ENCODE measurements at regions not wholly inside any gene's neighbourhood (a gene's known extent, or its start where the extent isn't known, plus 50 kb on each side); places are given as distances from the start of the nearest gene placed in this dataset.

DNA sequence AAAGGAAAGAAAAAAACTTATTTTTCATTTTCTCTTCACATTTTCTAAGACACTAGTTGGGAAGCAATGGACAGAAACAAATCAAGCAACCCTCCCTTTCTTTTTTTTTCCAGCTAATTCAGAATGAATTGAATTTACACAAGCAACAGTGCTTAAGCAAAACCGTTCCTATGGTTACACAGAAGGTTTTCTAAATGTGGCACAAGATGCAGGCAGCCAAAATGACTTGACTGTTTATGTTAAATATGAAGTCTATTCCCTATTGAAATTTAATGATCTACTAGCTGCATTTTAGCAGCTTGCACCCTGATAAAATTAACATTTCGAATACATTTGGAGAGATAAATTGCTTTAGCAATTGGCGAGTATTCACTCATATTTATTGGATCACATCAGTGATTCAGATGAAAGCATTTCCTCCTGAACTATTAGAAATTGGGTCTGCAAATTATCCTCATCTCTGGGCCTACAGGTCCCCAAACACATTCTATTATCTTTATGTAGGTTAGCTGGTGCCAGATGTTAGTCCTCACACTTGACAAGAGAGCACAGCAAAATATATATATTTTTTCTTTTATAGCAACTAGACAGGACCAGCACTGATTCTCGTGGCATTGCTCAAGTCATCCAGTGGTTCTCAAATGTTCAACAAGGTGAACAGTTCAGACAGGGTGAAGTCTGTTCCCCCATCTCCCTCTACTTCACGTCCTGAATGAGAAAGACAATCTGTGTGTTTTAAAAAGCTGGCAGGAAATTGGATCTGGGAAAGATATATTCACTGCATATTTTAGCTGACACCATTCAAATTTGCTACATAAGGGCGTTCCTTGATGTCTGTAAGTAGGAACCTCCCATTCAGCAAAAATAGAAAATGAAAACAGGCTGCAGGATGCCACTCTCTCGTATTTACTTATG is 463.6 kb upstream of the KCNMB2 start:
- Histone ChIP-seq H3K4me3 (ENCODE audit: low read depth, low read length) (no peak overlapping the region), H3K36me3 (ENCODE audit: insufficient read depth) (peaks cover 1% of the 10 kb centered on the region), H3K27ac (ENCODE audit: low read depth) (no peak overlapping the region), H3K4me1 (ENCODE audit: insufficient read depth) (no peaks in the 10 kb centered on the region)
- DNase-seq (ENCODE audit: extremely low spot score), result no peak
- WGBS, result 58% methylated on average over 7 of the region's 7 CpGs

DNA sequence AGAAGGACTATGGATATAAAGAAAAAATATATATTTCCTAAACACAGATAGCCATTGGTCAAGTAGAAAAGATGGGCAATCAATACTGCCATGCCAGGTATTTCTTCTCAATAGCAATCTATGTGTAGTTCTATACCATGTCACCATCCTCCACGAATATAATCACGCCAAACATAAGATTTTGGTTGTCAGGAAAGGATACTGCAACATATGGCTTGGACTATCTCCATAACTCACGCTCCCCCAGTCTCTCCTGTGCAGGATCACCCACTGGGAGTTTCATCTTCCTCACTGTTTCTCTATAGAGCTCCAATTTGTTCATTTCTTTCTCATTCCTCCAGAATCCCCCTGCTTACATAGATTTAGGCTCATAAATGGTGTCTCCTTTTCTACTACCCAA is 462.9 kb upstream of the KCNMB2 start:
- Histone ChIP-seq H3K4me3 (ENCODE audit: low read depth, low read length) (no peak overlapping the region), H3K36me3 (ENCODE audit: insufficient read depth) (peaks cover 3% of the 10 kb centered on the region), H3K4me1 (ENCODE audit: insufficient read depth) (no peaks in the 10 kb centered on the region), H3K27ac (ENCODE audit: low read depth) (no peak overlapping the region)
- DNase-seq (ENCODE audit: extremely low spot score), result no peak
- 95% methylated on average over 3 of the region's 3 CpGs for WGBS

GRCh38 chr3:178075344-178075743 is 460.9 kb upstream of the KCNMB2 start:
- Histone ChIP-seq H3K4me1 (ENCODE audit: insufficient read depth) (no peaks in the 10 kb centered on the region), H3K27ac (ENCODE audit: low read depth) (no peak overlapping the region), H3K36me3 (ENCODE audit: insufficient read depth) (peaks cover 3% of the 10 kb centered on the region), H3K4me3 (ENCODE audit: low read depth, low read length) (no peak overlapping the region)
- WGBS, result 88% methylated on average over 5 of the region's 5 CpGs
- no peak for DNase-seq (ENCODE audit: extremely low spot score)

GRCh38 chr3:178078953-178079352 is 457.3 kb upstream of the KCNMB2 start:
- Histone ChIP-seq H3K36me3 (ENCODE audit: insufficient read depth) (peaks cover 3% of the 10 kb centered on the region), H3K27ac (ENCODE audit: low read depth) (no peak overlapping the region), H3K4me3 (ENCODE audit: low read depth, low read length) (no peak overlapping the region), H3K4me1 (ENCODE audit: insufficient read depth) (no peaks in the 10 kb centered on the region)
- 32% methylated on average over 1 of the region's 1 CpG for WGBS
- DNase-seq (ENCODE audit: extremely low spot score), result no peak

DNA sequence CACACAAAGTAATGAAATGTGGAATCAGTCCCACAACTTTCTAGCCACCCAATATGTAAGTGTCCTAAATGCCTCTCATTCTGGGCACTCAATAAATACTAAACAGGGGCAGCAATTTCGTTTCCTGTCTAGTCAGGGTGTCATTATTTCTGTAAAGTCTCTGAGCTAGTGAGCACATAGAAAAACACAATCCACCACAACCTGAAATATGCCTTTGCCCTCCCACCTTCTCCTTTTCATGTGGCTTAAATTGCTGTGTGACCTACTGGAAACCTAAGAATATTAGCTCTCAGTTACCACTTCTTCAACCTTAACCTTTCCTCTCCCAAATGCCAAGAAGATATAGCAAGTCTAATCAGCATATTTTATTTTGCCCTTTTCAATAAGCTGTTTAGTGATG is 456.3 kb upstream of the KCNMB2 start:
- Histone ChIP-seq H3K4me3 (ENCODE audit: low read depth, low read length) (no peak overlapping the region), H3K27ac (ENCODE audit: low read depth) (no peak overlapping the region)

DNA sequence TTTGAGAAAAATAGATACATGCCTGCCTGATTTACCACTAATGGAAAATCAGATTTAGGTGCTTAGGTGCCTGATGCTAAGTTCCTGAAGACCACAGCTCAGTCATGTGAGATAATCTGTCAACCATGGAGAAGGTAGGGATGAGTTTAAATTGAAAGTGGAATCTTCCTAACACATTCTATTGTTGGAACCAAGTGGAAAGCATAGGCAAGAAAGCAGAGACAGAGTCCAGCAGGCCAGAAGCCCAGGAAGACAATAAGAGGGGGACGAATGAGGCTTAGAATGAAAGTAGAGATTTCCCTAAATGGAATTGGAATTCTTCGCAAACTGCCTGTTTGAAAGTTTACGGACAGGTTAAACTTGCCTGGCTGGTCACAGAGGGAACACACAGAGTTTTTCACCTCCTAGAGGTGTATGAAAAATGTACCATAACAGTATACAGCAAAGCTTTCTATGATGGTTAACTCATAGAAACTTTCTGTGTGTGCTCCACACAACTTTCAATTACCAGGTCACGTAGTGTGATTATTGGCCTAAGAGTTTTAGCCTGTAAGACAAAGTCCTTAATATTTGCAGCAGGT is 453.8 kb upstream of the KCNMB2 start:
- Histone ChIP-seq H3K4me1 (ENCODE audit: insufficient read depth) (no peaks in the 10 kb centered on the region), H3K4me3 (ENCODE audit: low read depth, low read length) (no peak overlapping the region), H3K36me3 (ENCODE audit: insufficient read depth) (peaks cover 3% of the 10 kb centered on the region), H3K27ac (ENCODE audit: low read depth) (no peak overlapping the region)
- DNase-seq (ENCODE audit: extremely low spot score), result no peak
- 83% methylated on average over 4 of the region's 4 CpGs for WGBS

More for the DNA sequence above, 456.3 kb upstream of the KCNMB2 start:
- DNase-seq (ENCODE audit: extremely low spot score), result no peak
- Histone ChIP-seq H3K4me1 (ENCODE audit: insufficient read depth) (no peaks in the 10 kb centered on the region), H3K36me3 (ENCODE audit: insufficient read depth) (peaks cover 3% of the 10 kb centered on the region)
- WGBS, result 77% methylated on average over 1 of the region's 1 CpG

- H3K4me3 ChIP-seq (ENCODE audit: low read depth, low read length), result no peak overlapping the region
- DNase-seq (ENCODE audit: extremely low spot score), result no peak
- WGBS, result 39% methylated on average over 6 of the region's 6 CpGs
- H3K36me3 ChIP-seq (ENCODE audit: insufficient read depth), result no peaks in the 10 kb centered on the region
- no peaks in the 10 kb centered on the region for H3K4me1 ChIP-seq (ENCODE audit: insufficient read depth)
- H3K27ac ChIP-seq (ENCODE audit: low read depth), result no peak overlapping the region
These were observed 452.1 kb upstream of the KCNMB2 start for GRCh38 chr3:178083906-178084866.

DNA sequence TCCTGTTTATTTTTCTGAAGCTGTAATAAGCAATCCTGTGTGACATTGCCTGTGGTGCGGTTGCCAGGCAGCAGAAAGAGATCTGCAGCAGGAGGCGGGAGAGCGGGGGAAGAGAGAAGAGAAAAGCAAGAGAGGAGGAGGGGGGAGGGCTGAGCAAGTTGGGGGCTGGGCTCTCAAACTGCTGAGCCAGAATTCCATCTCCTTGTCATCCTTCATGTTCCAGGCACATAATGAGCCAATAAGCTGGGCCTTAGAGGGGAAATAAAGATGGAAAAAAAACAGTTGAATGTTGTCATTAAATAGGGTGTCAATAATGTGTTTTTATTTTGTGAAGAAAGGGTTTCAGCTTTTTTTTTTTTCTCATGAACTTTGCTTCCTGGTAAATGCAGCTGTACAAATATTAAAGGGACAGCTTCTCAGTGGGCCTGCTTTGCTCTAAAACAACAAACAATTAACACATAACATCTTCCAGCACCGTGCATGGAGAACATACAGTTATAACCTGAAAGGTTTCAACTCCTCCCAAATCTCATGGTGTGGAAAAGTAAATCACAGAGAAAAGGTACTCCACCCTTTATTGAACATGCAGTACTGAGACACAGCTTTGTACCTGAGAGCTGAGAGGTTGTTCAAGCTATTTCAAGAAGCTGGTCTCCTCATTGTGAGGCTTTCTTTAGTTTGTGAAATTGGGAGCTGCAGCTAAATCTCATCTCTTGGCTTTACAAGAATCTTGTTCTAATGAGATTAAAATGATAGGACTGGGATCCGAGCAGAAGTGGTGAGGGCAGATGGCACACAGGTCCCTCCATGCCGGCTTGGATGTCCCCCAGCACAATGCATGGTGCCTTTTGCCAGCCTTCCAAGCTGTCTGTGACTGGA is 451.1 kb upstream of the KCNMB2 start:
- Histone ChIP-seq H3K27ac (ENCODE audit: low read depth) (no peak overlapping the region), H3K36me3 (ENCODE audit: insufficient read depth) (no peaks in the 10 kb centered on the region), H3K4me3 (ENCODE audit: low read depth, low read length) (no peak overlapping the region), H3K4me1 (ENCODE audit: insufficient read depth) (no peaks in the 10 kb centered on the region)
- 26% methylated on average over 6 of the region's 6 CpGs for WGBS
- DNase-seq (ENCODE audit: extremely low spot score), result peak; percentile 87

- Histone ChIP-seq H3K27ac (ENCODE audit: low read depth) (no peak overlapping the region), H3K4me1 (ENCODE audit: insufficient read depth) (no peaks in the 10 kb centered on the region), H3K4me3 (ENCODE audit: low read depth, low read length) (no peak overlapping the region), H3K36me3 (ENCODE audit: insufficient read depth) (no peaks in the 10 kb centered on the region)
- DNase-seq (ENCODE audit: extremely low spot score), result no peak
These were observed 450.5 kb upstream of the KCNMB2 start for GRCh38 chr3:178085817-178086123.

- no peak for DNase-seq (ENCODE audit: extremely low spot score)
- no peaks in the 10 kb centered on the region for H3K4me1 ChIP-seq (ENCODE audit: insufficient read depth)
- no peak overlapping the region for H3K4me3 ChIP-seq (ENCODE audit: low read depth, low read length)
- no peak overlapping the region for H3K27ac ChIP-seq (ENCODE audit: low read depth)
- no peaks in the 10 kb centered on the region for H3K36me3 ChIP-seq (ENCODE audit: insufficient read depth)
- 86% methylated on average over 6 of the region's 6 CpGs for WGBS
These were observed 450.0 kb upstream of the KCNMB2 start for GRCh38 chr3:178086144-178086825.

GRCh38 chr3:178087376-178087775 is 448.9 kb upstream of the KCNMB2 start:
- Histone ChIP-seq H3K4me3 (ENCODE audit: low read depth, low read length) (no peak overlapping the region), H3K27ac (ENCODE audit: low read depth) (no peak overlapping the region), H3K36me3 (ENCODE audit: insufficient read depth) (no peaks in the 10 kb centered on the region), H3K4me1 (ENCODE audit: insufficient read depth) (no peaks in the 10 kb centered on the region)
- no peak for DNase-seq (ENCODE audit: extremely low spot score)

- WGBS, result 70% methylated on average over 1 of the region's 1 CpG
- no peaks in the 10 kb centered on the region for H3K4me1 ChIP-seq (ENCODE audit: insufficient read depth)
These were observed 447.3 kb upstream of the KCNMB2 start for GRCh38 chr3:178088963-178089362.

More at GRCh38 chr3:178088963-178089362, 447.3 kb upstream of the KCNMB2 start:
- no peak overlapping the region for H3K27ac ChIP-seq (ENCODE audit: low read depth)
- H3K4me3 ChIP-seq (ENCODE audit: low read depth, low read length), result no peak overlapping the region
- no peaks in the 10 kb centered on the region for H3K36me3 ChIP-seq (ENCODE audit: insufficient read depth)
- peak; percentile 56 for DNase-seq (ENCODE audit: extremely low spot score)

Data from urinary bladder (tissue), 3 donors.